ENCODE measurements at regions not wholly inside any gene's neighbourhood (a gene's known extent, or its start where the extent isn't known, plus 50 kb on each side); places are given as distances from the start of the nearest gene placed in this dataset.

DNA sequence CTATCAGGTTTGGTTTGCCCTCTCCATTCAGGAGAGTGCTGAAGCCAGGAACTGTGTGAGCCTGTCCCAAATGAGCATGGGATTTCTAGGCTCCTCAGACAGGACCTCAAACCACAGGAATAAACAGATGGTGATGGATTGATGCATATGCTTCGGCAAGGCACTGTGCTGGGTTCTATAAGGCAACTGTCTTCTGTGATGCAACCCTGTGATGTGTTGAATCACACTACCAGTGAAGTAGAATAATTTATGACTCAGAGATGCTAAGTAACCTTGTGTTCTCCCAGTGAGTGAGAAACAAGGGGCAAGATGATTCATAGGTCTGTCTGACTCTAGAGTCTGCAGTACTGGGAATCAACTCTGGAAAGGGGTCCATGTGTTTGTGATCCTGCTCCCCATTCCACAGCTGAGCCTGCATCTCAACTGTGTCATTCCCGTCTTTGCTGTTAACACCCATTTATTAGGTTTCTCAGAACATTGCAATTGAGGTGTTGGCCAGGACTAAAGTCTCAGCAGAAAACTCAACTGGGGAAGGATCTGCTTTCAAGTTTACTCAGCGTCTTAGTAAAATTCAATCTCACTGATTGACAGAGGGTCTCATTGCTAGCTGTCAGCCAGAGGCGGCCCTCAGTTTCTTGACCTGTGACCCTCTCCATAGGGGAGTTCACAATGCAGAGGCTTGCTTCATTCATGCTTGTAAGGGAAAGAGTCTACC, 510.1 kb upstream of the CFAP20DC start:
- TF ChIP-seq, protein P1, sequence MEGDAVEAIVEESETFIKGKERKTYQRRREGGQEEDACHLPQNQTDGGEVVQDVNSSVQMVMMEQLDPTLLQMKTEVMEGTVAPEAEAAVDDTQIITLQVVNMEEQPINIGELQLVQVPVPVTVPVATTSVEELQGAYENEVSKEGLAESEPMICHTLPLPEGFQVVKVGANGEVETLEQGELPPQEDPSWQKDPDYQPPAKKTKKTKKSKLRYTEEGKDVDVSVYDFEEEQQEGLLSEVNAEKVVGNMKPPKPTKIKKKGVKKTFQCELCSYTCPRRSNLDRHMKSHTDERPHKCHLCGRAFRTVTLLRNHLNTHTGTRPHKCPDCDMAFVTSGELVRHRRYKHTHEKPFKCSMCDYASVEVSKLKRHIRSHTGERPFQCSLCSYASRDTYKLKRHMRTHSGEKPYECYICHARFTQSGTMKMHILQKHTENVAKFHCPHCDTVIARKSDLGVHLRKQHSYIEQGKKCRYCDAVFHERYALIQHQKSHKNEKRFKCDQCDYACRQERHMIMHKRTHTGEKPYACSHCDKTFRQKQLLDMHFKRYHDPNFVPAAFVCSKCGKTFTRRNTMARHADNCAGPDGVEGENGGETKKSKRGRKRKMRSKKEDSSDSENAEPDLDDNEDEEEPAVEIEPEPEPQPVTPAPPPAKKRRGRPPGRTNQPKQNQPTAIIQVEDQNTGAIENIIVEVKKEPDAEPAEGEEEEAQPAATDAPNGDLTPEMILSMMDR (IDR thresholded peaks at IDR 0.05; ENCODE audit: insufficient read depth, low read depth, low read length, missing control alignments): no peak
- DNase-seq (ENCODE audit: low read depth): peak; percentile 98
- H3K4me3 ChIP-seq (ENCODE audit: low read length): no peak overlapping the region

DNA sequence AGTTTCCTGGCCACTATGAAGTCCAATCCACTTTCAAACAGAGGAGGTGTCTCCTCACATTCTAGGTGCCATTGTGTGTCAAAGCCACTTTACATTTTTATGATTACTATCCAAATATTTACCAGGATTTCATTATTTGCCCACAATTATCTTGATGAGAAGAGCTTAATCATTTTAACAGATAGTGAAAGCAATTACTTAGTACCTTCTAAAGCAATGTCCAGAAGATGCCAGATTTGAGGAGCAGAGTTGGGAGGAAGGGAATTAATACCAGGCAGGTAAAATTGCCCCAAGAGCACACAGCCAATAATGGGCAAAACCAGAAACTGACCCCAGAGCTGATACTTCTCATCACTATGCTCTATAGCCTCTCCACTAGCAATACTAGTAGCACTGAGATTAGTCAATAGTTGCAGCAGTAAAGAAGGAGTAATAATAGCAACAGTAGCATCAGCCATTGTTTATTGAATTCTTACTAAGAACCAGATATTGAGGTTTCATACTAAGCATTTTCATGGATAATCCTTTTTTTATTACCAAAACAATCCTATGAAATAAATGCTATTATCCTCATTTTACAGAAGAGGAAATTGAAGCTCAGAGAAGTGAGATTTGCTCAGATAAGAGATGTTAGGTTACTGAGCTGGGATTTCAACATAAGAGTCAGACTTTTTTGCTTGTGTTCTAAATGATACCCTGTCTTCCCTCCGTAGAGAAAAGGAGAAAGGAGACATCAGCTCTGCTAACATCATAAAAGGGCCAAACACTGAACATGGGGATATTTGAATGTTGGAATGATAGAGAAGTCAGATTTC, 509.3 kb upstream of the CFAP20DC start:
- DNase-seq (ENCODE audit: low read depth): no peak

DNA sequence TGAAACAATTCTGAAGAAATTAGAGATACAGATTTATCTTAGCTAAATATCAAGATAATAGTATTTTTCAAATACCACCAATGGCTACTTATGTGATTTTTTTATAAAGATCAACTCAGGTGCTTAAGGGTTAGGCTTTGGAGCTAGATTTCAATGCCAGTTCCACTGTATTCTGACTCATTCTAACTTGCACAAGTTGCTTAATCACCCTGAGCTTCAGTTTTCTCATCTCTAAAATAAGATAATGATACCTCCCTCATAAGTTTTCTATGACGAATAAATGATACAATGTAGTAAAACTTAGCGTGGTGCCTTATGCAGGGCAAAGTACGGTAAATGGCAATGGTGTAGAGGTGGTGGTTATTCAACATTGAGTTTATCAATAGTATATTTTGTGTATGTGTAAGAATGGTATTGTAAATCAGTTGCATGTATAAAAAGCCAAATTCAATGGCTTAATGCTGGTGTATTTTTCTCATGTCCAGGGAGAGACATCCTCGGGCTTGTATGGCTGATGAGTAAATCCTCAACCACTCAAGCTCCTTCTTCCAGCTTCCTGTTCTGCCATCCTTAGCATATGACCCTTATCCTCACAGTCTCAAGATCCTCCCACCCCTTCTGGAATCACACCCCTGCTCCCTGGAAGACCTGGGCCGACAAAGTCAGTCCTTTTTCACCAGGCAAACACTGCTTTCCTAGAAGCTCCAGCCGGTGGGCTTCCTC, 505.9 kb upstream of the CFAP20DC start:
- no peak overlapping the region for H3K4me3 ChIP-seq (ENCODE audit: low read length)
- DNase-seq (ENCODE audit: low read depth): peak; percentile 87
- TF ChIP-seq, protein P1 (IDR thresholded peaks at IDR 0.05; ENCODE audit: insufficient read depth, low read depth, low read length, missing control alignments): no peak

More for the DNA sequence above, 509.3 kb upstream of the CFAP20DC start:
- H3K4me3 ChIP-seq (ENCODE audit: low read length): no peak overlapping the region
- TF ChIP-seq, protein P1 (IDR thresholded peaks at IDR 0.05; ENCODE audit: insufficient read depth, low read depth, low read length, missing control alignments): no peak

DNA sequence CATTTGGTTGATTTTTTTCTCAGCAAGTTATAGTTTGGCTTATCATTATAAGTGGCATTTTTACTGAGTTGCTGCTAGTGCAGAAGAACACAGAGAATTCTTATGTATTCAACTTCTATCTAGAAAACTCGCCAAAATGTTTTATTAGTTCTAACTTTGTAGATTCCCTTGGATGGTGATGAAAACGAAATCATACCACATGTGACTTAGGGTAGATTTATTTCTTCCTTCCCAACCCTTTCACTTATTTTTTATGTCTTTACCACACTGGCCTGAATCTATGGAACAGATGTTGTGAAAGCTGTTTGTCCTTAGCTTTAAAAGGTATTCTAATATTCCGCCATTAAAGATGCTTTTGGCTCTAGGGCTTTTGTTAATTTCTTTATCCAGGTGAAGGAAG, 503.3 kb upstream of the CFAP20DC start:
- no peak for DNase-seq (ENCODE audit: low read depth)
- no peak overlapping the region for H3K4me3 ChIP-seq (ENCODE audit: low read length)
- TF ChIP-seq, protein P1 (IDR thresholded peaks at IDR 0.05; ENCODE audit: insufficient read depth, low read depth, low read length, missing control alignments): no peak

DNA sequence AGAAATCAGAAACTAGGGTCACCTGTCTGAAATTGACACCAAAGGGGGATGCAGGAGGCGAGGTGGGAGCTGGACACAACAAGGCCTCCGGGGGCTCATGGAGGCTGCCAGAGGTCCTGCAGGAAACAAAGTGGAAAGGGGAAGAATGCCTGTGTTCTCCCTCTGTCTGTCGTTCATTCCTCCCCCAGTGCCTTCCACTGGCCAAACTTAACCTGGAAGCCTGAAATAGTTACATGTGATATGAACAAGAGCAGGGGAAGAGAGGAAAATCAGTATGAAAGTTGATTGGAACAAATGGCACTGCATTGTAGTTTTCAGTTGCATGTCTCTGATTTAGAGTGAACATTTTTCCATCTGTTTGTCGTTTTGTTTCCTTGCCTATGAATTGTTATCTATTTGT, 502.0 kb upstream of the CFAP20DC start:
- DNase-seq (ENCODE audit: low read depth): no peak
- no peak overlapping the region for H3K4me3 ChIP-seq (ENCODE audit: low read length)
- TF ChIP-seq, protein P1 (IDR thresholded peaks at IDR 0.05; ENCODE audit: insufficient read depth, low read depth, low read length, missing control alignments): no peak

DNA sequence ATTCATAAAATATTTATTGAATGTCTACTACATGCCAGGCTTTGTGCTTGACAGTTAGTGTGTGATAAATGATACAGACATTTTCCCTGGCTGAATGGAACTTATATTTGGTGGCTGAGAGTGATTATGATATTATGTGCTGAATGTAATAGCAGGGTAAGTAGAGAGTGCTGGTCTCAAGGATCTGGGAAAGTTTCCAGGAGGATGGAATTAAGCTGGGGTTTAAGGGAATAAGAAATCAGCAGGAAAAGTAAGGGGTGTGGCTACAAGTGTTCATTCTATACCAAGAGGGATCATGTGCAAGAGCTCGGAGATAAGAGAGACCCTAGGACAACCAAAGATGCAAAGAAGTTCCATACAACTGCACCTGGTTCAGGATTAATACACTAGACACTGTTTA, 500.1 kb upstream of the CFAP20DC start:
- TF ChIP-seq, protein P1 (IDR thresholded peaks at IDR 0.05; ENCODE audit: insufficient read depth, low read depth, low read length, missing control alignments): no peak
- no peak for DNase-seq (ENCODE audit: low read depth)
- no peak overlapping the region for H3K4me3 ChIP-seq (ENCODE audit: low read length)
